IPS-NIHi7 (cell line): ENCODE measurements at regions not wholly inside any gene's neighbourhood (a gene's known extent, or its start where the extent isn't known, plus 50 kb on each side); places are given as distances from the start of the nearest gene placed in this dataset.
A peak's percentile ranks its signal among the peaks of the same experiment; 100 is the strongest.

ENCODE experiments used
- DNase-seq: peaks from one replicate; pipeline ENCODE4 v3.0.0; 2012; ENCODE audit warnings: mixed read lengths; ENCODE audit errors: extremely low spot score

DNA sequence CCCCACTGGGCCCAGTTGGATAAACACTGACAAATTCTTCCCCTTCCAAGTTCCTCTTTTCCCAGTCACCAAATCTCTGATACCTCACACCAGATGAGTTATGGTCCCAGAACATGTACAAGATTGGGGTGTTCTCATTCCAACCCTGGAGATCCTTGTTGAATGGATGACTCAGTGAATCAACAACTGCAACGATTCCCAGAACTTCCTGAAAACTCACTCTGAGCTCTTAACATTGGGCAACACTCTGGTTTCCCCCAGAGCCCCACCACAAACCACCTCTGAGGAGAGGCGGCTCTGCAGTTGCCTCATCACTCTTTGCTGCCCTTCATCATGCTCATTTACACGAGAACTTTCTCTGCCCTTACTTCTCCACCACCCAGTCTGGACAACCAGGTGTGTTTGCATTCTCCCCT lies 115.2 kb downstream of the MRPL14 start:
- no peak for DNase-seq

DNA sequence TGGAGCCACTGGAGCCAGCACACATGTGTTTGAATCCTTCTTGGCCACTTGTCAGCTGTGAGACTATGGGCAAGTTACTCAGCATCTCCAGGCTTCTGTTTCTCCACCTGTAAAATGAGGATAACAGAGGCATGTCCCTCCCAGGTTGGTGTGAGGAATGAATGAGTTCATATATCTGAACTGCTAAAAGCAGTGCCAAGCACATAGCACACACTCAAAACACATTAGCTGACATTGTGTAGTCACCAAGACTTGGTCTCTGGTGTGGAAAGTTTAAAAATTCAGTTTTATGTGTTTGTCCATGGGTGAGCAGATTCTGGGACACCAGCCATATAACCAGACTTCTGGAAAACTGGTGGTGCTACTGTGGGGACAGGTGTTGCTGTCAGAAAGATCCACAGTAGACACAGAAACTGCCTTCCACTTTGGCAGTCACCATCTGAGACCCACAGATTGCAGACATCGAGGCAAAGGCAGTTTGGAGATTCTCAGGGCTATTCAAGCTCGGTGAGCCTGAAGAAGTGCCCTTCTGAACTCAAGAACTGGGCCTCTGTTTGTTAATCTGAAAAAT lies 115.8 kb downstream of the MRPL14 start:
- no peak for DNase-seq

DNA sequence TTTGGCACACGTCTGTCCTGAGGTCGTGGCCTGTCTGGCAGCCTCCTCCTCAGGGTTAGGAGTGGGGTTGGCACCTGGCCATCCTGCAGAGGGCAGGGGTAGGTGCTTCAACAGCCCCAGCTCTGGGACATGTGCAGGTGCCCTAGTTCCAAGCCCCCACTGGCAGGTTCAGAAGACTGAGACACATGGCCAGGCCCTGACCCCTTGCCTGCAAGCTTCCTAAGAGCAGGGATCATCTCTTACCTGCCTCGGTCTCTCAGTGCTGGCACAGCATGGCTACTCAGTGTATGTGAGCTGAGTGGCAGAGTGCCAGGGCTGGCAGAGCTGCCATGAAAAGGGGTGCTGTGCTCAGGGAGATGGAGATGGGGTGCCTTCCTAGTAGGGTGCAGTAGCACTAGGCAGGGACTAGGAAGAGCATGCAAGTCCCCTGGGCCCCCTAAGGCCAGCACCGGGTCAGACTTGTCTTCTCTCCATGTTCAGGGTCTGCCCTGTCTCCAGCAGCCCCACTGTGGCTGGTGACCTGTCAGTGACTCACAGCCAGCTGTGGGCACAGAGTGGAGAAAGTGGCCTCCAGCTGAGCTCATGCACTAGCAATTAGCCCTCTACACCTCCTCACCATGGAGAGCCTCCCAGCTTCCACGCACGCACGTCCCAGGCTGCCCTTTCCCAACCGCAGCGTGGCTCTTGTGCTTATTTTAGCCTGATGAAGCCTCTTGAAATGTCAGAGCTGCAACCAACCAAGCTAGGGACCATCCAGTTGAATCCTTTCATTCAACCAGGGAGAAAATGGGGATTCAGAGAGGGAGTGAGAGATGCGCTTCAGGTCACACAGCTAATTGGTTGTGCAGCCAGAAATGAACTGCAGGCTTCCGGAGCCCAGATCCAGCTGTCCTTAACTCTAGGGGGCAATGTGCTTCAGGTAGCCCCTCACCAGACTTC lies 116.6 kb downstream of the MRPL14 start:
- no peak for DNase-seq

DNA sequence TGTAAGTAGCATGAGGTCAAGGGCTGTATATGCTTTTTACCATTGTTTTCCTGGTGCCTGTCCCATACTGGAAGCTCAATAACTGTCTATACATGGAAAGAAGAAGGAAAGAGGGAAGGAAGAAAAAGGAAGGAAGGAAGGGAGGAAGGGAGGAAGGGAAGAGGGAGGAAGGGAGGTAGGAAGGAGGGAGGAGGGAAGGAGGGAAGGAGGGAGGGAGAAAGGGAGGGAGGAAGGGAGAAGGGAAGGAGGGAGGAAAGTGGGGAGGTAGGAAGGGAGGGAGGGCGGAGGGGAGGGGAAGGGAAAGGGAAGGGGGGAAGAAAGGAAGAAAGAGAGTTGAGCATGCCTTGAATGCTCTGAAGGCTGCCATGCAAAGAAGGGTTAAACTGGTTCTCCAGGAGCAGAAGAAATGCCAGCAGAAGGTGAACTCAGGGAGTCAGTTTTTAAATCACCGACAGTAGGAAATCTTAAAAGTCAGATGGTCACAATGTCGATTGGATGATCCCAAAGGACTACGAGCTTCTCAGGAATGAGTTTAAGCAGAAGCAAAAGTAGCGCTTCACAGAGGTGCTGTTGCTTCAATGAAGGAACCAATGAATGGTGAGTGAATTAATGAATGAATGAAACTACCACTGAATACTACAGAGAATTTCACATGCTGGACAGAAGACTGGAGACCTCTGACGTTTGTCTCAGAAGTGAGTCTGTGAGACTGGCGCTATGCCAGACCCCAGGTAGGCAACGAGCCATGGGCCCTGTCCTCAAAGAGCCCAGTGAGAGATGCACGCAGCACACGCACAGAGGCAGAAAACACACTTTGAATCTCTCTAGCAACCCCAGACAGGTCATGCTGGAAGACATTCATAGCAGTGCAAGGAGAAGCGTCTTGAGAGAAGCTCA lies 117.6 kb downstream of the MRPL14 start:
- no peak for DNase-seq

DNA sequence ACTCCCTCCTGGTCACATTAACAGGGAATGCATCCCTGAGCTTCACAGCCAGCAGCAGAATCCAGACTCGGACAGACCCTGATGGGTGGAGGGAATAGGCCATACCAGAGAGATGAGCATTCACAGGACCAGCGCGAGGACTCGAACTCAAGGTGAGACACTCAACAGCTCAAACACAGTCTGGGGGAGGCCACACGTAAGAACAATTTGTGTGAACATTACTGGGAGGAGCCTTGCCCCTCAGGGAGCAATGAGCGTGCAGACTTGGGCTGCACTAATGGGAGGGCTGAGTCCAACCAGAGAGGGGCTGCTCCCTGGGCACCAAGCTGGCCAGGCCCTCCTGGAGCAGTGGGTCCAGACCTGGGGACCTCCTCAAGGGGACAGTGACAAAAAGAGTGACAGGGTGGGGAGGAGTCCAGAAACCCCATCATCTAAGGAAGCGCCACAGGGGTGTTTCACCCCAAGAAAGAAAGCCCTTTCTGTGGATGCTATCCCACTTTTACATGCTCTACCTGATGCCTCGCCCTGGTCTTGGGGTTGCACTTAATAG lies 118.4 kb downstream of the MRPL14 start:
- no peak for DNase-seq

DNA sequence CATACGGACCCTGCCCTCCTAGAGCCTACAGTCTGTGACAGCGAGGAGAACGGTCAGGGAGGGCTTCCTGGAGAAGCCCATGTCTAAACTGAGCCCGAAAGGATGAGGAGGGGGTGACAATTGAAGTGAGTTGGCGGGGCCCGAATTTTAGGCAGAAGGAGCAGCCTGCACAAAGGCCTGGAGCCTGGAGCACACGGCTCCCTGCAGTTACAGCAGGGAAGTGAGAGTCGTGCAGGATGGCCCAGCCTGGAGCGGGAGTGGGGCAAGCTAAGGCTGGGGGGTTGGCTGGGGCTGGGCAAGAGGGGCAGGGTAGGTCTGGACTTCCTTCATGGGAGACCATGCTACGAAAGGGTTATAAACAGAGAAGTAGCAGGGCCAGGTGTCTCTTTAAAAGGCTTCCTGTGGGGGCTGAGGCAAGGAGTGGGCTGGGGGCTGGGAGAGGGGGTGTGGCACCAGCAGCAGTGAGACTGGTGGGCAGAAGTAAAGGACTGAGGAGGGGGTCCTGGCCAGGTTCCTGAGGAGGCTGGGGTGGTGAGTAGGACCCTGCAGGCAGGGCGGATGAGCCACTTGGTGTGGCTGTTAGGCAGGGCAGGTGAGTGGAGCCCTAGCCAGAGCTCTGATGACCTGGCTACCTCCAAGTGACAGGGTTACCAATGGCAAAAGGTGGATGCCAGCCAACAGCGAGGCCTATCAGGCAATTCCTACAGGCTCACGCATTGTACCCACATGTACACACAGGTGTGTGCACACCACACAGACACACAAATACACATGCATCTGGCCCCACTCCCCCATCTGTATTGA lies 119.2 kb downstream of the MRPL14 start:
- DNase-seq = no peak

DNA sequence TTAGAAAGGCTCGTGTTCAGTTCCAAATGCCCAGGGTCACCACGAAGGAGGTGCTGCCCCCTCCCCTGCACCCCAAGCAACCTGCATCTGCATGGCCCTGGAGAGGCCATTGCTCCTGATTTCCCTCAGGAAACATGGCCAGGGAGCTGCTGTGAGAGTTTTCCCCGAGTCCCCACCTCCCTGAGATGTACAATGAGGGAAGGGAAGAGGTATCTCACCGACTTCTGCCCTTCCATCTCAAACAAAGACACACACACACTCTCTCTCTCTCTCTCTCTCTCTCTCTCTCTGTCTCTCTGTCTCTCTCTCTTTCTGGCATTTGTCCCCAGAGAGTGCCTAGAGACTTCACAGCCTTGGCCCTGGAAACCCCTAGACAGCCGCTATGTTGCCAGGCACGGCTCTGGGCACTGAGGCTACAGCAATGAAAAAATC lies 120.4 kb downstream of the MRPL14 start:
- DNase-seq = no peak

DNA sequence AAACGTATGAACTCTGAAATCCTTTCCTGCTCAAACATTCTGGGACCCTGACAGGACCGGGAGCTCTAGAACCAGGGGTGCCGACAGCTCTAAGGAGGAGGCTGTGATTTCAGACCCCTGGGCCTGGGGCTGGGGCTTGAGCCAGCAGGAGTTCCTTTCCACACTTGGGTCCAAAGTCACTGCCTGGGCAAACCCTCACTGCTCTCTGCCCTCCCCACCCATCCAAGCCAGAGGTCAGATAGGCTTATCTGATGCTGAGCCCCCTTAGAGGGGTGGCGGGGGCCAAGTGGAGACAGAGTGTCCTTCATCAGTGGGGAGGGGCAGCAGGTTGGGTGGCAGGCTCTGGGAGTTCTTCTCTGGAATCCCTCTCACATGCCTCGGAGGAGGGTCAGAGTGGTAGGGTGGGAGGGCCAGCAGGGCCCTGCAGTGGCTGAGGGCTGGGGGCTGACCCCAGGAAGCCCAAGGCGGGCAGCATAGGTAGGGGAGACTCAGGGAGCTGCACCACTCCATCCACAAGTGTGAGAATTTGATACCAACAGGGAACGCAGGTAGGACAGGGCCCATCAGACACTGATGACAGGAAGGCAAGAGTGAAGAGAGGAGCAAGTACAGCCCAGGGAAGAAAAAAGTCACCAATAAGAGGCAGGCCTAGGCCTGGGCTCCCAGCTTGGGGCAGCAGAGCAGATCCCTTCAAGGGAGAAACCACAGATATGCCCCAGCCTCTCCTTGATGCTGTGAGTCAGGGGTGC lies 121.0 kb downstream of the MRPL14 start:
- DNase-seq = no peak

DNA sequence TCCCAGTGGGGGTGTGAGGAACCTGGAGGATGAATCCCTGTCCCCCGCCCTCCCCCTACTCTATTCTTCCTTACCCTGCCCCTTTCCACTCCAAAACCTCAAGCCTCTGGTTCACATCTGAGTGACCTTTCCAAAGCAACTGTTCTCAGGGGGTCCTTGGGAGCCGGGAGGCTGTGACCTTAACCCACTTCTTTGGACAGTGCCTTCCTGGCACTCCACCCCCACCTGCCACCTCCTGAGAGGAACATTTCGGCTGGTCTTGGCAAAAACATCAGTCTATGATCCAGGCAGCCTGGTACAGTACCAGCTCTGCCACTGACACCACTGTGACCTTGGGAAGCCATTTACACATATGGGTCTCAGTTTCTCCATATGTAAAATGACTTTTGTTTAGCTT lies 121.7 kb downstream of the MRPL14 start:
- no peak for DNase-seq

DNA sequence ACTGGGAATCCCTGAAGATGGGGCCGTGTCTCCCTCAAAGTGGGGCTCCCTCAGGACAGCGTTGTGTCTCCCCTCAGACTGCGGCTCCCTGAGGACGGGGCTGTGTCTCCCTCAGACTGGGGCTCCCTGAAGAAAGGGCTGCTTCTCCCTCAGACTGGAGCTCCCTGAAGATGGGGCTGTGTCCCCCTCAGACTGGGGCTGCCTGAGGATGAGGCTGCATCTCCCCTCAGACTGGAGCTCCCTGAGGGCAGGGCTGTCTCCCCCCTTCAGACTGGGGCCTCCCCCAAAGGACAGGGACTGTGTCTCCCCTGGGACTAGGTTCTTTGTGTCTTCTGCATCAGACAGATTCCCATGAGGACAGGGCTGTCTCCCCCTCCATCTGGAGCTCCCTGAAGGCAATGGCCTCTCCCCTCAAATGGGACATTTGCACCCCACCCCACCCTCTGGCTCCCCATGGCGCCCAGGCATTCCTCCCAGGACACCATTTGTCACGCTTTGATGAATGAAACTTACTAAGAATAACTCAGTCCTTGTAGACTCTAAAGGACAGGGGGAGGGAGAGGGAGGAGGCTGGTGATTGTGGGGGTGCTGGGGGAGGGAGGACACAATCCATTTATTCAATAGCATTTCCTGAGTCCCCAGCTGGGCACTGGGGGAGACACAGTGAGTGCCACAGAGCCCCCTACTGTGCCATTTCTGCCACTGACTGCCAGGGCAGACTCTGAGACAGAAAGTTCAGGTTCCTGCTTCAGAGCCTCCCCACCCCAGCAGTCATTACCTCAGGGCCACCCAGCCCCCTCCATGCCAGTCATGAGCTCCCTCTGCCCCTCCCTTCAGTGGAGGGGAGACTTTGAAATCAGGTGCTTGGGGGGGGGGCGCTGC lies 122.4 kb downstream of the MRPL14 start:
- DNase-seq = no peak

DNA sequence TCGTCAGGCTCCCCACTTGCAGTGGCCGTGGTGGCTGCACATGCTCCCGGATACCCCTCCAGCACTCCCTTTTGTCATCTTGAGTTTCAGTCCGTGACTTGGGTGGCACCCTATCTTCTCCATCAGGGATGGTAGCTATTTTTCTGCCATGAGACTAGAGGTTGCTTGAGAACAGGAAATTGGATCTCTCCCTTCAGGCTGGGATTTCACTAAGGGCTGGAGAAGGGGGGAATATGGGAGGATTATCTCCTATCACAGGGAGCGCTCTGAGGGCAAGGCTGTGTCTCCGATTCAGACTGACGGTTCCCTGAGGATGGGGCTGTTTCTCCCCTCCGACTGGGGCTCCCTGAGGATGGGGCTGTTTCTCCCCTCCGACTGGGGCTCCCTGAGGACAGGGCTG lies 123.1 kb downstream of the MRPL14 start:
- no peak for DNase-seq

DNA sequence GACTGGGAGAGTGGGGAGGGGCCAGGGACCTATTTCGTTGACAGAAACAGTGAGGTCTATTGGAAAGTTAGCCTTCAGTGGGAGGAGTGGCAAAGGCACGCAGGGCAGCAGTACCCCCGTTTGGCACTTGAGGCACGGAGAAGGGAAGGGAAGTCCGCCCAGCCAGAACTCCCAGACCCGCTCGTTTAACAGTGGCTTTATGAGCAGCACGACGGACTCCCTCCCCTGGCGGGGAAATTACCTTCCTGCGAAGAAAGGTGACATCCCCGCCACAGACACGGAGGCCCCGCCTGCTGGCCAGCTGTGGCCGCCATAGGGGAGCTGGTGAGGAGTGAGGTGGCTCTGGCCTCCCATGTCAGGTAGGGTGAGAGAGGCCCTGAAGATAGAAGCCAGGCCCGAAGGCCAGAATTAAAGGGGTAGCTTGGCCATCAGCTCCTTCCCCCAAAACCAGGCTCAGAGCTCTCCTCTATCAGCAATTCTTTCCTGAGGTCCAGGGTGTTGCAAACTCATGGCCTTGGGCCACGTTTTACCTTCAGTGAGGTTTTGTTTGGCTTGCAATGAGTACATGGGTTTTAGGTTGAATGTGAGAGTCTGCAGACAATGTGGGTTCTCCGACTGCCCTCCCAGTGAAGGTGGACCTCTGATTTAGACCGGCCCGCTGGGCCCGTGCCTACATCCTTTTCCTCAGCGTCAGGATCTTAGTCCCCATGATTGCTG lies 123.7 kb downstream of the MRPL14 start:
- no peak for DNase-seq

DNA sequence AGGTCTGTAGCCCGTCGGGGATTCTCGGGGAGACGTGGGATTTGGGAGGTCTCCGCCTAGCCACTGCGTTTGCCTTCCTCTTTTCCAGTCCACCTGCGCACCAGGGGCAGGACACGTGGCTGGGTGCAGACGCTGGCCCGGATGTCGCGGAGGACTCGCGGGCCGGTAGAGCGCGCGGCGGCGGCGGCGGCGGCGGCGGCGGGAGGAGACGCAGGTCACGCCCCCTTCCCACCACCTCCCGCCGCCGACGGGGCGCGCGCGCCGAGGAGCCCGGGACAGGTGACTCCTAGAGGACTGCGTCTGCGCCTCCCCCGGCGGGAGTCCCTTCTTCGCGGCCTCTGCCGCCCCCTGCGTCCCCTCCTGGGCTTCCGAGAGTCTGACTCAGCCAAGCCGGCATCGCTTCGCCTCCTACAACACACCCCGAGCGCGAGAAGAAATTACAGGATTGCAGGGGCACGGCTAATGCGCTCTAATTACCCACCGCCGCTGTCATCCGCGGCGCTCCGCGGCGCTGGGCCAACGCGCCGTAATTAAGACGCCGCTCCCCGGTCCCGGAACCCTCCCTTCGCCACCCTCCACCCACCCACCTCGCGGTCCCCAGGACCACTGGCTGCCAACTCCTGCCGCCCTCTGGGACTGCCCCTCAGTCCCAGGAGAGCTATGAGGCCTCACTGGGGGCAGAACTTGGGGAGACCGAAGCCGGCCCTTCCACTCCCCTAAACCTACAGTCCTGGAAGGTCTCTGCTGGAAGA lies 124.5 kb downstream of the MRPL14 start:
- peak; percentile 79 for DNase-seq

DNA sequence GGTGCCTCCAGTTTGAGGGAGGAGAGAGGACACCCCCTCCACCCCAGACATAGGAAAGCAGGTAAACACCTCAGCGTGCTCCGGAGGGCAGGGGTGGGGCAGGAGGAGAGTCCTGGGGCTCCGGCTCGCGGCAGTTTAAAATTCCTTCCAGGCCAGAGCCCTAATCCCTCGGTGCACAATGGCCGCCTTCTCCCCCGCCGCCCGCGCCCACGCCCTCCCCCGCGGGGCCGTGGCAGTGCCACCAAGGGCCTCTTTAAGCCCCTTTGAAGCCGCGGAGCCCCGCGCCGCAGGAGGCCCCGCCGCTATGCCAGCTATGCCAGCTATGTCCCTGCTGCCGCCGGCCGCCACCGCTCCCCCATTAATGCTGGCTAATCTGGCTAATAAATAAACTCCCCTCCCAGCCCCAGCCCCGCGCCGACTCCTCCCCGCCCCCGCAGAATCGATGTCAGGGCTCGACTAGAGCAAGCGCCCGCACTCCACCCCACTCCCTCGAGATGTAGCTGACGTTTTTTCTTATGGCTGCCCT lies 125.1 kb downstream of the MRPL14 start:
- DNase-seq = peak; percentile 73

DNA sequence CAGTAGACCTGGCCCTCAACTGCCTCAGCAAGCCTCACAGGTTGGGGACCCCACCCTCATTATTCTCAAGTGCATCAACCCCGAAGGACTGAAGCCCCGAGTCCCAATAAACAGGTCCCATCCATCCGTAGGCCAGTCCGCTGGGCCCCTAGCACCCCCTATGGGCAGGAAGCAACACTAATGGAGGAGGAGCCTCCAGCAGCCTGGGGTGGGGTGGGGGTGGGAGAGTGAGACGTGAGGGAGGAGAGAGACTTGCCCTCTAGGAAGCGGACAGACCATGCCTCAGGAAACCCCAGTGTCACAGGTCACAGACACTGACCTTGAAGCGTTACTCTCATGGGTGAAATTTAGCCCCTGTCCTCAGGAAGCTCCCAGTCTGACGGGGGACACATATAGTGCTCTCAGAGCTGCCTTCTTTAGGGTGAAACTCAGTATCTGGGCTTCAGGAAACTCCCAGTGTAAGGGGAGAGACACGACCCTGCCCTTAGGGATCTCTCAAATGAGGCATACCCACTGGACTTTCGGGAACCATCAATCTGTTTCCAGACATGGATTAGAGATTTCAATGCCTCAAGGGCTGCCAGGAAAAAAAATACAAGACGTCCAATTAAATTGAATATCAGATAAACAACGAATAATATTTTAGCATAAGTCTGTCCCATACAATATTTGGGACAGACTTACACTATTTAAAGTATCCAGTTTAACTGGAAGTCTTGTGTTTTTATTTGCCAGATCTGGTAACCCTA lies 125.8 kb downstream of the MRPL14 start:
- DNase-seq = peak; percentile 90

DNA sequence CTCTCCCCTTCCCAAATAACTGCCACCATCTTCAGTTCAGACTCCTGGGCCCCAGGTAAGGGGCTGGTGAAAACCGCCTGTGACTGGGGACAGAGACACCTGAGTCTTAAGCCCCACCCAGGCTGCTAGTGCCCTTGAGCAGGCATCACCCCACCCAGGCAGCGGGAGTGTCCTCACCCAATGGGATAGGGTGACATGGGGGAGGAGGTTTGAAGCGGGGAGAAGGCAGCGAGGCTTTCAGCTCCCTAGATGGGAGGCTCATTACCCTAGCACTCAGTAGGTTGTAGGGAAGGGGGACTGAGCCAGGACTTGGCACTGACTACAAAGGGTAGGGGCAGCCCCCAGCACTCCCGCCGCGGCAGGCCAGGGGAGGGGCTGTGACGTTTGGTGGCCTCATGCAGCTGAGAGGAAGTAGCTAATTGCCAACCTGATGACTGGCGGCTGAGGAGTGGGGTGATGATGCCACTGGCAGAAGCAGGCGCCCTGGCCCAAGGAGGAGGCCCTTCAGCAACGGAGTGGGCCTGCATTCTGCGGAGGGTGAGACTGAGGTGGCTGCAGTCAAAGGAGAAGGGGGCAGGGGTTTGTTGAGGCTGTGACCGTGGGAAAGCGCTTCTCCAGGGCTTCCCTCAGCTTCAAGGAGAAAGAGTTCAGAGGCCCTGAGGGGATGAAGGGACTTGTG lies 126.9 kb downstream of the MRPL14 start:
- DNase-seq = no peak
